ENCODE measurements at regions not wholly inside any gene's neighbourhood (a gene's known extent, or its start where the extent isn't known, plus 50 kb on each side); places are given as distances from the start of the nearest gene placed in this dataset.

DNA sequence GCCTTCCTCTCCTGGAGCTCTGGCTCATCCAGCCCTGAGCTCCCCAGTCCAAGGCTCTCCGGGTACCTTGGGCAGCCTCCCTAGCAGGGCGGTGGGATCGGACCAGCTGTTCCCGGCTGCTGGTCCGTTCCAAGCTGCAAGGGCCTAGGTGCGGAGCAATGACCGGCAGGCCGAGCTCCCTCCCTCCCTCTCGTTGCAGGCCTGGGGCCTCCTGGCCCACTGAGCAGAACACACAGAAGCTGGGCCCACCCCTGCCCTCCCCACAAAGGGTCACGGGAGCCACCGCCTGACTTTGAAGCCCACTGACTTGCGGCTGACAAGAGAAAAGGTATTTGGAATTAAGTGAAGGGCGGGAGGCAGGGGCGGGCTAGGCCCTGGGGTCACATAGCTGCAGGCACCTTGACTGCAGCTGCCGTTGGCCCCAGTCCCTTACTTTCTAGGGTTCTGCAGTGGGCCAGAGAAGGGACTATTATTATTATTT, 104.7 kb upstream of the IER5L start:
- TF ChIP-seq GATA2 (IDR thresholded peaks at IDR 0.05; ENCODE audit: low read depth, low read length) (no peak), GATA3 (IDR thresholded peaks at IDR 0.05; ENCODE audit: low read depth, low read length) (no peak)

Measured in SH-SY5Y (cell line).